H1 (cell line): ENCODE measurements at regions not wholly inside any gene's neighbourhood (a gene's known extent, or its start where the extent isn't known, plus 50 kb on each side); places are given as distances from the start of the nearest gene placed in this dataset.

Experiments
- CTCF ChIA-PET: fragments of 300-600 bp; sonication (Branson Sonifier 250); formaldehyde crosslinking; loops from one replicate; lab custom pipeline; 2021; ENCODE audit not compliant: partially characterized antibody; lab: Charles Lee
- POLR2A ChIA-PET: fragments of 300-600 bp; sonication (Branson Sonifier 250); formaldehyde crosslinking; loops from one replicate; lab custom pipeline; 2021; ENCODE audit warnings: inconsistent platforms; ENCODE audit not compliant: partially characterized antibody; lab: Charles Lee
- DNase-seq, 2 experiments: peaks; one replicate each; pipeline versions ENCODE4 v3.0.0 to v3.0.0-alpha.2; 2010 to 2022; ENCODE audit warnings: low spot score in 2 of 2, low read depth in 1 of 2, mixed read lengths in 1 of 2
- FAIRE-seq: peaks from 2 replicates; lab custom pipeline; 2011; peaks lifted over from hg19 to GRCh38; lab: Jason Lieb, UNC
- H2AFZ ChIP-seq: 2 replicates; pipeline ENCODE4 v1.8.1; 2012; ENCODE audit warnings: low read length, inconsistent platforms
- H2AK5ac ChIP-seq: 2 replicates; pipeline ENCODE4 v1.6.1; 2013; ENCODE audit warnings: low read depth, low read length
- H2BK120ac ChIP-seq: replicated peaks from 2 replicates; pipeline ENCODE3; 2013; ENCODE audit warnings: low read depth, low read length, inconsistent platforms
- H2BK12ac ChIP-seq: 2 replicates; pipeline ENCODE4 v1.6.1; 2013; ENCODE audit warnings: low read depth, low read length
- H2BK15ac ChIP-seq: 2 replicates; pipeline ENCODE4 v1.6.1; 2013; ENCODE audit warnings: low read length
- H2BK20ac ChIP-seq: 2 replicates; pipeline ENCODE4 v1.6.1; 2013; ENCODE audit warnings: low read length
- H2BK5ac ChIP-seq: 2 replicates; pipeline ENCODE4 v1.6.1; 2013; ENCODE audit warnings: low read depth, low read length
- H3K14ac ChIP-seq: 2 replicates; pipeline ENCODE4 v1.6.1; 2013; ENCODE audit warnings: inconsistent platforms; ENCODE audit not compliant: insufficient read length
- H3K18ac ChIP-seq: 2 replicates; pipeline ENCODE4 v1.6.1; 2013; ENCODE audit warnings: low read length; ENCODE audit errors: extremely low read depth
- H3K23ac ChIP-seq: 2 replicates; pipeline ENCODE4 v1.6.1; 2013; ENCODE audit warnings: inconsistent platforms; ENCODE audit not compliant: insufficient read length
- H3K23me2 ChIP-seq: 2 replicates; pipeline ENCODE4 v1.6.1; 2013; ENCODE audit warnings: low read depth, low read length
- H3K27ac ChIP-seq: 2 replicates; pipeline ENCODE4 v1.6.1; 2011; ENCODE audit warnings: low read depth, low read length, inconsistent platforms
- H3K27me3 ChIP-seq, 4 experiments: replicated peaks in 1 of 4; 1 replicate in 1 of 4; 2 replicates in 3 of 4; pipeline versions ENCODE4 v1.6.1 to v1.8.1; 2011 to 2013; ENCODE audit warnings: low read length in 3 of 4, mild to moderate bottlenecking in 3 of 4, inconsistent platforms in 2 of 4, mixed read lengths in 2 of 4, moderate library complexity in 1 of 4; ENCODE audit not compliant: control insufficient read depth in 3 of 4, insufficient read depth in 3 of 4; ENCODE audit errors: extremely low read depth in 1 of 4
- H3K36me3 ChIP-seq, 4 experiments: 2 replicates each; pipeline versions ENCODE4 v1.6.1 to v1.8.1; 2011 to 2013; ENCODE audit warnings: mild to moderate bottlenecking in 4 of 4, low read length in 3 of 4, moderate library complexity in 2 of 4, control low read depth in 1 of 4, inconsistent platforms in 1 of 4; ENCODE audit not compliant: insufficient read depth in 4 of 4, control insufficient read depth in 2 of 4
- H3K4ac ChIP-seq: replicated peaks from 2 replicates; pipeline ENCODE3; 2013; ENCODE audit warnings: low read length, low read depth, mixed read lengths, inconsistent platforms; ENCODE audit not compliant: insufficient read length
- H3K4me1 ChIP-seq, 4 experiments: replicated peaks in 1 of 4; 1 replicate in 1 of 4; 2 replicates in 3 of 4; pipeline versions ENCODE4 v1.6.1 to v1.8.1; 2011 to 2013; ENCODE audit warnings: low read length in 3 of 4, inconsistent platforms in 2 of 4, mixed read lengths in 1 of 4; ENCODE audit not compliant: insufficient read depth in 4 of 4, control insufficient read depth in 3 of 4
- H3K4me2 ChIP-seq, 2 experiments: 2 replicates each; pipeline versions ENCODE4 v1.6.1 to v1.8.1; 2011 to 2013; ENCODE audit warnings: low read depth in 2 of 2, low read length in 2 of 2, control low read depth in 1 of 2, inconsistent platforms in 1 of 2, mild to moderate bottlenecking in 1 of 2; ENCODE audit not compliant: insufficient read depth in 1 of 2
- H3K4me3 ChIP-seq, 4 experiments: fragments of 200-600, 300-600 bp in 1 of 4; sonication (generic), shearing (Covaris generic), sonication (Bioruptor Twin) in 1 of 4; 2 replicates each; pipeline versions ENCODE4 v1.5.1 to v1.8.1; 2011 to 2016; ENCODE audit warnings: low read length in 4 of 4, low read depth in 3 of 4, control low read depth in 2 of 4, inconsistent platforms in 2 of 4, mild to moderate bottlenecking in 2 of 4, mixed read lengths in 1 of 4, moderate library complexity in 1 of 4; ENCODE audit not compliant: insufficient read depth in 2 of 4; ENCODE audit errors: extremely low read depth in 1 of 4
- H3K56ac ChIP-seq: replicated peaks from 2 replicates; pipeline ENCODE3; 2013; ENCODE audit warnings: low read depth, mild to moderate bottlenecking, mixed read lengths, low read length, inconsistent platforms; ENCODE audit not compliant: insufficient read length
- H3K79me1 ChIP-seq: 2 replicates; pipeline ENCODE4 v1.6.1; 2013; ENCODE audit warnings: low read depth, low read length, control low read depth
- H3K79me2 ChIP-seq, 2 experiments: 2 replicates each; pipeline versions ENCODE4 v1.6.1 to v1.8.1; 2012 to 2013; ENCODE audit warnings: low read length in 2 of 2, mild to moderate bottlenecking in 2 of 2, inconsistent platforms in 1 of 2; ENCODE audit not compliant: insufficient read depth in 2 of 2, control insufficient read depth in 1 of 2
- H3K9ac ChIP-seq, 4 experiments: replicated peaks in 1 of 4; 1 replicate in 1 of 4; 2 replicates in 3 of 4; pipeline versions ENCODE4 v1.6.1 to v1.8.1; 2011 to 2013; ENCODE audit warnings: low read depth in 3 of 4, low read length in 3 of 4, control low read depth in 2 of 4, mild to moderate bottlenecking in 2 of 4, moderate library complexity in 2 of 4, inconsistent platforms in 1 of 4; ENCODE audit errors: extremely low read depth in 1 of 4
- H3K9me3 ChIP-seq, 2 experiments: 2 replicates each; pipeline versions ENCODE4 v1.6.1 to v1.8.1; 2012 to 2013; ENCODE audit warnings: mild to moderate bottlenecking in 2 of 2, moderate library complexity in 2 of 2, control low read depth in 1 of 2, inconsistent platforms in 1 of 2, low read depth in 1 of 2, low read length in 1 of 2, mixed read lengths in 1 of 2; ENCODE audit not compliant: insufficient read depth in 2 of 2
- H4K20me1 ChIP-seq, 2 experiments: replicated peaks in 1 of 2; 2 replicates each; pipeline versions ENCODE3 to v1.8.1; 2011 to 2013; ENCODE audit warnings: inconsistent platforms in 2 of 2, low read length in 2 of 2, mild to moderate bottlenecking in 1 of 2; ENCODE audit not compliant: insufficient read depth in 2 of 2, control insufficient read depth in 1 of 2
- H4K5ac ChIP-seq: 2 replicates; pipeline ENCODE4 v1.6.1; 2013; ENCODE audit warnings: low read length, low read depth, mixed read lengths, inconsistent platforms; ENCODE audit not compliant: insufficient read length
- H4K8ac ChIP-seq: 2 replicates; pipeline ENCODE4 v1.8.0; 2013; ENCODE audit warnings: mild to moderate bottlenecking, moderate library complexity, low read length, inconsistent platforms; ENCODE audit not compliant: insufficient read depth; ENCODE audit errors: extremely low read depth
- H4K91ac ChIP-seq: replicated peaks from 2 replicates; pipeline ENCODE3; 2013; ENCODE audit warnings: low read length, mixed read lengths, inconsistent platforms; ENCODE audit not compliant: insufficient read length
- ASH2L ChIP-seq: fragments of 200-600, 300-600 bp; sonication (generic); IDR thresholded peaks from one replicate; pipeline ENCODE4 v1.7.1; 2017; ENCODE audit warnings: low read length
- CTBP2 ChIP-seq: IDR thresholded peaks from 2 replicates; pipeline ENCODE4 v1.7.0; 2011; ENCODE audit warnings: borderline replicate concordance, mild to moderate bottlenecking, moderate library complexity, mixed read lengths, low read length; ENCODE audit not compliant: insufficient read depth, insufficient read length
- MAFK ChIP-seq: IDR thresholded peaks from 2 replicates; pipeline ENCODE4 v1.6.1; 2012; ENCODE audit warnings: low read depth, mild to moderate bottlenecking, improper control_type of control experiment, low read length
- RAD21 ChIP-seq, 2 experiments: IDR thresholded peaks in 1 of 2; conservative IDR thresholded peaks in 1 of 2; 2 replicates each; pipeline ENCODE4 v1.6.1; 2011; ENCODE audit warnings: low read depth in 2 of 2, low read length in 2 of 2, improper control_type of control experiment in 1 of 2, inconsistent platforms in 1 of 2, mild to moderate bottlenecking in 1 of 2, moderate library complexity in 1 of 2
- RBBP5 ChIP-seq: IDR thresholded peaks from 2 replicates; pipeline ENCODE4 v1.7.1; 2012; ENCODE audit warnings: low read depth, mild to moderate bottlenecking, inconsistent platforms, low read length, moderate library complexity, borderline replicate concordance
- TEAD4 ChIP-seq: IDR thresholded peaks from 2 replicates; pipeline ENCODE4 v1.6.1; 2012; ENCODE audit warnings: low read depth, low read length, inconsistent platforms, mixed read lengths
- WGBS, 2 experiments: shearing (Covaris generic) in 1 of 2; methylation state at CpG; one replicate each; pipeline versions ENCODE4 v1.1.6 to v1.1.7; 2013 to 2015; ENCODE audit warnings: low lambda C conversion rate in 2 of 2, mixed read lengths in 2 of 2, inconsistent platforms in 1 of 2, low coverage in 1 of 2, missing lambda C conversion rate in 1 of 2; ENCODE audit not compliant: insufficient replicate concordance in 2 of 2, insufficient coverage in 1 of 2, insufficient read length in 1 of 2; ENCODE audit errors: extremely low coverage in 1 of 2, missing lambda C conversion rate in 1 of 2; 5-methylcytosine and 5-hydroxymethylcytosine counted together
- TF ChIP-seq, protein P1 (sequence below), 3 experiments: IDR thresholded peaks; 1 replicate in 2 of 3; 2 replicates in 1 of 3; pipeline versions ENCODE4 v1.5.1 to v1.6.1; 2011; ENCODE audit warnings: low read length in 3 of 3, mild to moderate bottlenecking in 3 of 3, inconsistent platforms in 2 of 3, low read depth in 1 of 3, moderate library complexity in 1 of 3; ENCODE audit not compliant: insufficient read depth in 1 of 3; ENCODE audit errors: control extremely low read depth in 1 of 3

- Histone ChIP-seq H2BK12ac (no peak overlapping the region), H4K5ac (no peak overlapping the region), H3K36me3 (no peaks in the 10 kb centered on the region), H3K14ac (no peak overlapping the region), H3K79me1 (no peaks in the 10 kb centered on the region), H3K27me3 (no peaks in the 10 kb centered on the region), H4K91ac (no peak overlapping the region), H3K4me1 (peaks cover 0 to 12% (median 11%) of the 10 kb centered on the region in 4 experiments; a peak in 5 of 7 replicates), H2BK5ac (peak overlapping the region; percentile 7; the same call in 1 of the 2 replicates), H2BK15ac (no peak overlapping the region), H3K23me2 (no peaks in the 10 kb centered on the region), H3K4me3 (no peak overlapping the region), H3K9me3 (no peaks in the 10 kb centered on the region), H2BK120ac (no peak overlapping the region), H2BK20ac (no peak overlapping the region), H4K8ac (no peak overlapping the region), H3K27ac (no peak overlapping the region), H3K23ac (no peak overlapping the region), H3K18ac (no peak overlapping the region), H3K79me2 (no peaks in the 10 kb centered on the region), H3K56ac (no peak overlapping the region), H2AK5ac (no peak overlapping the region), H3K4me2 (no peak overlapping the region), H3K9ac (no peak overlapping the region), H4K20me1 (no peaks in the 10 kb centered on the region), H3K4ac (no peak overlapping the region), H2AFZ (peak overlapping the region; percentile 60)
- no peak for FAIRE-seq
- POLR2A ChIA-PET: no interaction called here
- 79% methylated on average over 4 of the region's 4 CpGs; no CpG with 5 or more reads in 1 of the 2 experiments for WGBS, 2 experiments
- CTCF ChIA-PET: no interaction called here
- no peak for DNase-seq
- TF ChIP-seq CTBP2 (no peak), TEAD4 (no peak), RBBP5 (no peak), ASH2L (no peak), MAFK (no peak), RAD21 (IDR thresholded peaks at IDR 0.05 in 1 of 2, conservative IDR thresholded peaks at IDR 0.05 in 1 of 2; ENCODE audit: low read depth in 2 of 2, low read length in 2 of 2) (peak; percentile 63 to 68)
- TF ChIP-seq, protein P1, sequence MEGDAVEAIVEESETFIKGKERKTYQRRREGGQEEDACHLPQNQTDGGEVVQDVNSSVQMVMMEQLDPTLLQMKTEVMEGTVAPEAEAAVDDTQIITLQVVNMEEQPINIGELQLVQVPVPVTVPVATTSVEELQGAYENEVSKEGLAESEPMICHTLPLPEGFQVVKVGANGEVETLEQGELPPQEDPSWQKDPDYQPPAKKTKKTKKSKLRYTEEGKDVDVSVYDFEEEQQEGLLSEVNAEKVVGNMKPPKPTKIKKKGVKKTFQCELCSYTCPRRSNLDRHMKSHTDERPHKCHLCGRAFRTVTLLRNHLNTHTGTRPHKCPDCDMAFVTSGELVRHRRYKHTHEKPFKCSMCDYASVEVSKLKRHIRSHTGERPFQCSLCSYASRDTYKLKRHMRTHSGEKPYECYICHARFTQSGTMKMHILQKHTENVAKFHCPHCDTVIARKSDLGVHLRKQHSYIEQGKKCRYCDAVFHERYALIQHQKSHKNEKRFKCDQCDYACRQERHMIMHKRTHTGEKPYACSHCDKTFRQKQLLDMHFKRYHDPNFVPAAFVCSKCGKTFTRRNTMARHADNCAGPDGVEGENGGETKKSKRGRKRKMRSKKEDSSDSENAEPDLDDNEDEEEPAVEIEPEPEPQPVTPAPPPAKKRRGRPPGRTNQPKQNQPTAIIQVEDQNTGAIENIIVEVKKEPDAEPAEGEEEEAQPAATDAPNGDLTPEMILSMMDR (IDR thresholded peaks at IDR 0.05; ENCODE audit: control extremely low read depth in 1 of 3, insufficient read depth in 1 of 3, low read depth in 1 of 3, low read length in 3 of 3): 0 out of 4 replicates have a peak, but pooled peaks of 1 of the 3 experiments have one; percentile 15
Observed at GRCh38 chr21:19608101-19608621, 1204.6 kb upstream of the TMPRSS15 start.
